Tibial nerve (tissue), 4 donors: ENCODE measurements at regions not wholly inside any gene's neighbourhood (a gene's known extent, or its start where the extent isn't known, plus 50 kb on each side); places are given as distances from the start of the nearest gene placed in this dataset.
"Not testable (repeated sequence)": the region's sequence is repeated elsewhere in the genome, so short reads cannot be mapped to it uniquely, and the experiment has no call there.

ENCODE experiments used
- DNase-seq, 2 donors: peaks; one replicate each; pipeline ENCODE4 v3.0.0-alpha.2; 2019; ENCODE audit warnings: low spot score in 2 of 2
- H3K27ac ChIP-seq, 4 donors: fragments of 200-600 bp; sonication (generic) in 3 of 4; one replicate each; pipeline ENCODE4 v1.5.1; 2017 to 2019; ENCODE audit warnings: mild to moderate bottlenecking in 1 of 4
- H3K27me3 ChIP-seq, 2 donors: fragments of 200-600 bp; sonication (generic) in 1 of 2; one replicate each; pipeline versions ENCODE4 v1.5.1 to v1.6.0; 2017 to 2019
- H3K36me3 ChIP-seq, 3 donors: fragments of 200-600 bp; sonication (generic); one replicate each; pipeline ENCODE4 v1.5.1; 2018 to 2019
- H3K4me1 ChIP-seq, 4 donors: fragments of 200-600 bp; sonication (generic) in 3 of 4; one replicate each; pipeline ENCODE4 v1.5.1; 2017 to 2019
- H3K4me3 ChIP-seq, 4 donors: fragments of 200-600 bp; sonication (generic) in 3 of 4; one replicate each; pipeline ENCODE4 v1.5.1; 2017 to 2019; ENCODE audit warnings: mild to moderate bottlenecking in 1 of 4, moderate library complexity in 1 of 4
- H3K9me3 ChIP-seq, 4 donors: fragments of 200-600 bp; sonication (generic) in 3 of 4; one replicate each; pipeline ENCODE4 v1.5.1; 2017 to 2019
- EP300 ChIP-seq, 2 donors: sonication (generic); formaldehyde crosslinking; IDR thresholded peaks; one replicate each; pipeline ENCODE4 v1.6.1; 2017; ENCODE audit warnings: antibody characterized with exemption in 2 of 2, mild to moderate bottlenecking in 1 of 2
- POLR2A ChIP-seq, 2 donors: fragments of 450-650 bp; IDR thresholded peaks; one replicate each; pipeline ENCODE4 v1.6.1; 2017; ENCODE audit warnings: antibody characterized with exemption in 2 of 2, mild to moderate bottlenecking in 2 of 2, moderate library complexity in 2 of 2
- WGBS, 2 donors: methylation state at CpG; one replicate each; pipeline ENCODE4 v1.1.5; 2018; 5-methylcytosine and 5-hydroxymethylcytosine counted together
- TF ChIP-seq, protein P1 (sequence below), 5 experiments: fragments of 200-600 bp in 3 of 5; fragments of 450-650 bp in 2 of 5; sonication (generic) in 3 of 5; IDR thresholded peaks; one replicate each; pipeline ENCODE4 v1.5.1; 2016 to 2019; ENCODE audit warnings: antibody characterized with exemption in 5 of 5, mild to moderate bottlenecking in 3 of 5, moderate library complexity in 2 of 5

DNA sequence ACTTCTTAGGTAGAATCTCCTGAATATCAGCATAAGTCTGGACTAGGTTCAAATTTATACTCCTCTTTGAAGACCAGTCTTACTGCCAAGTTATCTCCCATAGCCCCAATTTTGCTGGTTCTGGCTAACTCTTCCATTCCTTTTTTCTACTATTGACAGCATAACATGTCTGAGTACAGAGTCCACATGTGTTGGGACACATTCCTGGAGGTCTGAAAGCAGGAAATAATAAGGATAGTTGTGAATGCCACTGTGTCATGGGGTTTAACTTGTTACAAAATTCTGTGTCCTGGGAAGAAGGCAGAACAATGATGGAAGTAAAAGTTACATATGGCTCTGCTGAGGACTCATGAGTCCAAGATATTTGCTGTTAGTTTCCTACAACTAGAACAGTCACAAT lies 57.4 kb upstream of the ZBTB20 start:
- no peak for DNase-seq
- Histone ChIP-seq H3K4me1 (no peaks in the 10 kb centered on the region), H3K27ac (no peak overlapping the region), H3K27me3 (no peaks in the 10 kb centered on the region), H3K4me3 (no peak overlapping the region), H3K9me3 (no peaks in the 10 kb centered on the region), H3K36me3 (no peaks in the 10 kb centered on the region)
- TF ChIP-seq POLR2A (IDR thresholded peaks at IDR 0.05) (no peak), EP300 (IDR thresholded peaks at IDR 0.05) (no peak)
- TF ChIP-seq, protein P1, sequence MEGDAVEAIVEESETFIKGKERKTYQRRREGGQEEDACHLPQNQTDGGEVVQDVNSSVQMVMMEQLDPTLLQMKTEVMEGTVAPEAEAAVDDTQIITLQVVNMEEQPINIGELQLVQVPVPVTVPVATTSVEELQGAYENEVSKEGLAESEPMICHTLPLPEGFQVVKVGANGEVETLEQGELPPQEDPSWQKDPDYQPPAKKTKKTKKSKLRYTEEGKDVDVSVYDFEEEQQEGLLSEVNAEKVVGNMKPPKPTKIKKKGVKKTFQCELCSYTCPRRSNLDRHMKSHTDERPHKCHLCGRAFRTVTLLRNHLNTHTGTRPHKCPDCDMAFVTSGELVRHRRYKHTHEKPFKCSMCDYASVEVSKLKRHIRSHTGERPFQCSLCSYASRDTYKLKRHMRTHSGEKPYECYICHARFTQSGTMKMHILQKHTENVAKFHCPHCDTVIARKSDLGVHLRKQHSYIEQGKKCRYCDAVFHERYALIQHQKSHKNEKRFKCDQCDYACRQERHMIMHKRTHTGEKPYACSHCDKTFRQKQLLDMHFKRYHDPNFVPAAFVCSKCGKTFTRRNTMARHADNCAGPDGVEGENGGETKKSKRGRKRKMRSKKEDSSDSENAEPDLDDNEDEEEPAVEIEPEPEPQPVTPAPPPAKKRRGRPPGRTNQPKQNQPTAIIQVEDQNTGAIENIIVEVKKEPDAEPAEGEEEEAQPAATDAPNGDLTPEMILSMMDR (IDR thresholded peaks at IDR 0.05): no peak

- Histone ChIP-seq H3K27ac (no peak overlapping the region), H3K4me3 (no peak overlapping the region), H3K9me3 (no peaks in the 10 kb centered on the region), H3K36me3 (no peaks in the 10 kb centered on the region), H3K27me3 (no peaks in the 10 kb centered on the region), H3K4me1 (no peaks in the 10 kb centered on the region)
- no peak for DNase-seq
- no peak for TF ChIP-seq POLR2A (IDR thresholded peaks at IDR 0.05)
- TF ChIP-seq, protein P1 (IDR thresholded peaks at IDR 0.05): no peak
- TF ChIP-seq EP300 (IDR thresholded peaks at IDR 0.05): no peak
- 90 to 92% methylated on average over 3 of the region's 3 CpGs for WGBS, 2 donors
These were observed 61.1 kb upstream of the ZBTB20 start for GRCh38 chr3:115208066-115208750.

- WGBS, 2 donors: 41 to 43% methylated on average over 4 of the region's 4 CpGs
These were observed 64.9 kb upstream of the ZBTB20 start for GRCh38 chr3:115211810-115212492.

GRCh38 chr3:115212615-115213014 lies 65.5 kb upstream of the ZBTB20 start:
- Histone ChIP-seq H3K4me1 (peaks cover 0 to under 1% (median under 1%) of the 10 kb centered on the region in 4 donors), H3K27ac (no peak overlapping the region), H3K27me3 (no peaks in the 10 kb centered on the region), H3K4me3 (no peak overlapping the region), H3K36me3 (no peaks in the 10 kb centered on the region), H3K9me3 (no peaks in the 10 kb centered on the region)
- TF ChIP-seq POLR2A (IDR thresholded peaks at IDR 0.05) (no peak), EP300 (IDR thresholded peaks at IDR 0.05) (no peak)
- TF ChIP-seq, protein P1 (IDR thresholded peaks at IDR 0.05): no peak
- DNase-seq: no peak

More at GRCh38 chr3:115211810-115212492, 64.9 kb upstream of the ZBTB20 start:
- H3K27ac ChIP-seq: no peak overlapping the region
- H3K9me3 ChIP-seq: no peaks in the 10 kb centered on the region
- DNase-seq: no peak
- H3K4me3 ChIP-seq: no peak overlapping the region
- no peaks in the 10 kb centered on the region for H3K36me3 ChIP-seq
- no peak for TF ChIP-seq EP300 (IDR thresholded peaks at IDR 0.05)
- TF ChIP-seq POLR2A (IDR thresholded peaks at IDR 0.05): no peak
- TF ChIP-seq, protein P1 (IDR thresholded peaks at IDR 0.05): no peak
- H3K4me1 ChIP-seq: no peaks in the 10 kb centered on the region
- no peaks in the 10 kb centered on the region for H3K27me3 ChIP-seq

- 75 to 76% methylated on average over 8 of the region's 8 CpGs for WGBS, 2 donors
- not testable (repeated sequence) for H3K4me3 ChIP-seq, H3K27me3 ChIP-seq, DNase-seq, H3K36me3 ChIP-seq, H3K9me3 ChIP-seq, H3K4me1 ChIP-seq, H3K27ac ChIP-seq
These were observed 66.0 kb upstream of the ZBTB20 start for GRCh38 chr3:115213052-115213451.
